ENCODE measurements at regions not wholly inside any gene's neighbourhood (a gene's known extent, or its start where the extent isn't known, plus 50 kb on each side); places are given as distances from the start of the nearest gene placed in this dataset.

GRCh38 chr2:64808092-64808491, 154.4 kb upstream of the SERTAD2 start:
- no peak for TF ChIP-seq CTCF (IDR thresholded peaks at IDR 0.05)
- no peak for TF ChIP-seq POLR2A (IDR thresholded peaks at IDR 0.05)
